Motor neuron (in vitro differentiated cells): ENCODE measurements at regions not wholly inside any gene's neighbourhood (a gene's known extent, or its start where the extent isn't known, plus 50 kb on each side); places are given as distances from the start of the nearest gene placed in this dataset.
"Not testable (repeated sequence)": the region's sequence is repeated elsewhere in the genome, so short reads cannot be mapped to it uniquely, and the experiment has no call there.

ENCODE experiments used
- ATAC-seq, 8 experiments: fragments of 200-7000 bp; cut with Tn5 transposase; replicated peaks in 6 of 8; 2 replicates each; pipeline ENCODE4 v1.8.0; 2021; ENCODE audit warnings: mild to moderate bottlenecking in 8 of 8, moderate library complexity in 8 of 8
- H3K27ac ChIP-seq, 2 donors: fragments of 250-450 bp; sonication (Bioruptor Pico); 2 replicates each; pipeline ENCODE4 v1.9.0; 2021; ENCODE audit warnings: antibody characterized with exemption in 2 of 2, mild to moderate bottlenecking in 2 of 2, moderate library complexity in 1 of 2
- H3K4me1 ChIP-seq, 2 donors: fragments of 250-450 bp; sonication (Bioruptor Pico); replicated peaks in 1 of 2; 2 replicates each; pipeline ENCODE4 v1.6.1; 2021; ENCODE audit warnings: antibody characterized with exemption in 2 of 2, mild to moderate bottlenecking in 2 of 2, moderate library complexity in 1 of 2
- H3K4me3 ChIP-seq, 5 donors: fragments of 250-450 bp; sonication (Bioruptor Pico); 2 replicates each; pipeline ENCODE4 v1.9.0; 2021; ENCODE audit warnings: antibody characterized with exemption in 5 of 5, mild to moderate bottlenecking in 5 of 5, moderate library complexity in 4 of 5
- WGBS, 10 experiments: fragments of 450-650 bp; shearing (Covaris generic); methylation state at CpG; one replicate each; pipeline ENCODE4 v1.0.0; 2022; 5-methylcytosine and 5-hydroxymethylcytosine counted together
- in situ Hi-C, 9 experiments: fragments of 400-800 bp; cut with MboI; loops; one replicate each; pipeline ENCODE4 v1.15.0; 2021; ENCODE audit warnings: low sequenced_read_pairs in 9 of 9, low pct_unique_long_range_greater_than_20kb in 2 of 9; ENCODE audit not compliant: unreplicated experiment in 9 of 9

GRCh38 chr2:113551637-113552318 is 53.3 kb downstream of the FOXD4L1 start:
- H3K4me1 ChIP-seq, H3K4me3 ChIP-seq, in situ Hi-C loops, H3K27ac ChIP-seq: not testable (repeated sequence)
- peak; percentile 57 to 88 (median 68) for ATAC-seq
- WGBS, 10 experiments, result 87 to 100% methylated on average over 1 to 3 of the region's 11 CpGs; no CpG with 5 or more reads in 8 of the 10 experiments

- H3K4me3 ChIP-seq, in situ Hi-C loops, ATAC-seq, H3K4me1 ChIP-seq, H3K27ac ChIP-seq: not testable (repeated sequence)
- no CpG with 5 or more reads among the region's 2 CpGs for WGBS, 10 experiments
Observed at GRCh38 chr2:113559820-113560219, 61.4 kb downstream of the FOXD4L1 start.

GRCh38 chr2:113562662-113563061 is 64.2 kb downstream of the FOXD4L1 start:
- H3K4me3 ChIP-seq, in situ Hi-C loops, H3K4me1 ChIP-seq, H3K27ac ChIP-seq: not testable (repeated sequence)
- ATAC-seq, result peak in 1 of 8 experiments; percentile 54
- WGBS, 10 experiments, result no CpG with 5 or more reads among the region's 2 CpGs

- H3K27ac ChIP-seq, in situ Hi-C loops, H3K4me1 ChIP-seq, H3K4me3 ChIP-seq: not testable (repeated sequence)
- 80% methylated on average over 1 of the region's 12 CpGs; no CpG with 5 or more reads in 9 of the 10 experiments for WGBS, 10 experiments
- ATAC-seq, result peak in 4 of 8 experiments; percentile 27 to 75 (median 74)
Observed at GRCh38 chr2:113566674-113567480, 60.2 kb upstream of the RABL2A start.

GRCh38 chr2:113567481-113567849 is 59.6 kb upstream of the RABL2A start:
- ATAC-seq, H3K4me1 ChIP-seq, H3K4me3 ChIP-seq, H3K27ac ChIP-seq, in situ Hi-C loops: not testable (repeated sequence)
- no CpG with 5 or more reads among the region's 3 CpGs for WGBS, 10 experiments

GRCh38 chr2:113568231-113568630 is 58.8 kb upstream of the RABL2A start:
- H3K4me3 ChIP-seq, ATAC-seq, in situ Hi-C loops, H3K27ac ChIP-seq, H3K4me1 ChIP-seq: not testable (repeated sequence)
- WGBS, 10 experiments, result 60 to 100% (median 92%) methylated on average over 1 to 11 of the region's 14 CpGs; no CpG with 5 or more reads in 4 of the 10 experiments

- H3K27ac ChIP-seq, in situ Hi-C loops, H3K4me3 ChIP-seq, H3K4me1 ChIP-seq: not testable (repeated sequence)
- peak in 2 of 8 experiments; percentile 32 to 41 for ATAC-seq
- 0 to 60% (median 40%) methylated on average over 1 of the region's 2 CpGs; no CpG with 5 or more reads in 7 of the 10 experiments for WGBS, 10 experiments
Observed at GRCh38 chr2:113570082-113570481, 57.0 kb upstream of the RABL2A start.

GRCh38 chr2:113570509-113571009 is 56.5 kb upstream of the RABL2A start:
- WGBS, 10 experiments, result no CpG with 5 or more reads among the region's 3 CpGs
- H3K4me3 ChIP-seq, H3K27ac ChIP-seq, in situ Hi-C loops, H3K4me1 ChIP-seq: not testable (repeated sequence)
- ATAC-seq, result peak in 1 of 8 experiments; percentile 58

GRCh38 chr2:113571482-113572068 is 55.5 kb upstream of the RABL2A start:
- H3K4me1 ChIP-seq, in situ Hi-C loops, ATAC-seq, H3K4me3 ChIP-seq, H3K27ac ChIP-seq: not testable (repeated sequence)
- no CpG with 5 or more reads among the region's 6 CpGs for WGBS, 10 experiments

GRCh38 chr2:113575721-113576120 is 51.3 kb upstream of the RABL2A start:
- H3K27ac ChIP-seq, H3K4me1 ChIP-seq, in situ Hi-C loops, H3K4me3 ChIP-seq, ATAC-seq: not testable (repeated sequence)
- WGBS, 10 experiments, result no CpG with 5 or more reads among the region's 4 CpGs

GRCh38 chr2:113576353-113576752 is 50.7 kb upstream of the RABL2A start:
- in situ Hi-C loops, ATAC-seq, H3K27ac ChIP-seq, H3K4me3 ChIP-seq, H3K4me1 ChIP-seq: not testable (repeated sequence)
- 74 to 100% (median 86%) methylated on average over 1 to 4 of the region's 8 CpGs; no CpG with 5 or more reads in 6 of the 10 experiments for WGBS, 10 experiments
